ENCODE measurements at regions not wholly inside any gene's neighbourhood (a gene's known extent, or its start where the extent isn't known, plus 50 kb on each side); places are given as distances from the start of the nearest gene placed in this dataset.

DNA sequence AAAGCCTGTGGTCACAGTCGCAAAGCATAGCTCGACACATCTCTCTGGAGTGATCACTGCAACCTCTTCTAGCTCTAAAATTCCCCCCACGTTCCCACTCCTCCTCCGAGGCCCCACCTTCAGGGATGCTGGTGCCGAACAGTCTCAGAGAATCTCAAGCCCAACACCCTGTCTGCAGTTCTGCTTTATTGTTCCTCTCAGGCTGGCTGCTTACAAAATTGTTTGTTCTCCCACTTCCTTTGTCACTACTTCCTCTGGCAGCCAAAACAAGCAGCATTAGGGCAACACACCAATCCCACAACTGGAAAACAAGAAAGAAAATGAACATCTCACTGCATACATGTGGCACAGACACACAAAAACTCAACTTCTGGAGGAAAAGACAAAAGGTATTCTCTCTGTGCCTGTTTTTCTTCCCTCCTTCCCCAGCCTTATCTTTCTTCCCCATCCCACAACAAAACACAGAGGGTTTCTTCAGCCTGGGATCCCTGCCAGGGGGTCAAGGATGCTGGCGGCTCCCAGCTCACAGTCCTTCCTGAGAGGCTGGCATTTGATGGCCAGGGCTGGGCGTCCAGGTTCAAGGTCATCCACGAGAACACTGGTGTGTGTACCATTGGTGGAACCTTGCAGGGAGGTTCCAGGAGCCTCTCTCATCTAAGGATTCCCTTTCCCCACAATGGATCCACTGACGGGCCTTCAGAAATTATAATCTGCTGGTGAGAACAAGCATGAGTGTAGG is 108.4 kb downstream of the TMCO5A start:
- WGBS (ENCODE audit: missing lambda C conversion rate), result 76% methylated on average over 6 of the region's 9 CpGs
- POLR2A ChIA-PET, result no interaction called here
- Histone ChIP-seq H3K4me3 (no peak overlapping the region), H3K4me2 (no peak overlapping the region), H3K27ac (no peak overlapping the region), H3K9me3 (no peaks in the 10 kb centered on the region), H3K4me1 (no peaks in the 10 kb centered on the region)
- no peak for FAIRE-seq
- TF ChIP-seq KDM1A (IDR thresholded peaks at IDR 0.05; ENCODE audit: low read depth) (no peak), ZNF302 (CRISPR knock-in tag; IDR thresholded peaks at IDR 0.05) (no peak), PHF8 (IDR thresholded peaks at IDR 0.05; ENCODE audit: borderline replicate concordance, low read depth) (no peak), HOXB5 (CRISPR knock-in tag; IDR thresholded peaks at IDR 0.05) (no peak), NR3C1 (IDR thresholded peaks at IDR 0.05) (no peak), BCL3 (IDR thresholded peaks at IDR 0.05) (no peak)
- ATAC-seq, result no peak
- CTCF ChIA-PET, result interaction anchor here (1.4 to 1.6 kb wide), 2 partner anchors 30 to 40 kb away, joined by 3 read pairs; no protein-coding TSS in a partner anchor
- DNase-seq (ENCODE audit: low read depth in 1 of 2, low spot score in 1 of 2), result no peak

DNA sequence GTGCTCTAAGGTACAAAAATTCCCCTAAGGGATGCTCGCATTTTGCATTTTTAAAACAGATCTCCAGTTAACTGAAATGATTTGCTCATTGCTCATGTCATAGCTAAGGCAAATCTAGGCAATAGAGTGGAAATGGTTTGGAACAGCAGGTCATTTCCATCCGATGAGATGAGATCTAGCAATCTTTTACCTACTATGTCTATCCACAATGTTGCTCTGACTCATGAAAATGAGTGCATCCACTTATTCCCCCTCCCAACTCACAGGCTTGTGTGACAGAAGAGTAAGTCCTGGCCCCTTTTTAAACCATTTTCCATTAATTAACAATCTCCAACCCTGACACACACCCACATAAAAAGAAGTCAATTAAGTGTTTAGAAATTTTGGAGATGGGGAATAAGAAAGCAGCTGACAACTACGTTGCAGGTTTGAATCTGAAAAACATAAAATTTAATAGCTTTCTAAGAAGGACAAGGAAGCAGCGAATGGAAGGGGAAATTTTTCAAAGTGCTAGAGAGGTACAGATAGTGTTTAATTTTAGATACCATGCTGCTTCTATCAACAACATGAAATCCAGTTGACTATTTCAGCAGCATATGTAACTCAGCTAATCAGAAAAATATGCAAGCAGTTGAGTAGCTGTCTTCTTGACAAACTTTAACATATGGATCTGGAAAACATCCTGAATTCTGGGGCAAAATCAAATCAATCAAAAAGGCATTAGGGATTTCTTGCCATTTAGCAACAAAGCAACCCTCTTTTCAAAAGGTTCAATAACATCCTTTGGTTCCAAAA is 112.0 kb downstream of the TMCO5A start:
- ChIA-PET POLR2A (no interaction called here), CTCF (no interaction called here)
- ATAC-seq (no peak), DNase-seq (ENCODE audit: low read depth in 1 of 2, low spot score in 1 of 2) (no peak), FAIRE-seq (no peak)
- Histone ChIP-seq H3K9me3 (no peaks in the 10 kb centered on the region), H3K4me1 (peaks cover 4% of the 10 kb centered on the region; the same call in 1 of the 3 replicates), H3K4me2 (no peak overlapping the region), H3K27ac (no peak overlapping the region), H3K4me3 (no peak overlapping the region)
- TF ChIP-seq, protein P1, sequence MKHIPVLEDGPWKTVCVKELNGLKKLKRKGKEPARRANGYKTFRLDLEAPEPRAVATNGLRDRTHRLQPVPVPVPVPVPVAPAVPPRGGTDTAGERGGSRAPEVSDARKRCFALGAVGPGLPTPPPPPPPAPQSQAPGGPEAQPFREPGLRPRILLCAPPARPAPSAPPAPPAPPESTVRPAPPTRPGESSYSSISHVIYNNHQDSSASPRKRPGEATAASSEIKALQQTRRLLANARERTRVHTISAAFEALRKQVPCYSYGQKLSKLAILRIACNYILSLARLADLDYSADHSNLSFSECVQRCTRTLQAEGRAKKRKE (CRISPR knock-in tag; IDR thresholded peaks at IDR 0.05; ENCODE audit: low read depth), result no peak
- WGBS (ENCODE audit: missing lambda C conversion rate), result 36% methylated on average over 4 of the region's 4 CpGs

DNA sequence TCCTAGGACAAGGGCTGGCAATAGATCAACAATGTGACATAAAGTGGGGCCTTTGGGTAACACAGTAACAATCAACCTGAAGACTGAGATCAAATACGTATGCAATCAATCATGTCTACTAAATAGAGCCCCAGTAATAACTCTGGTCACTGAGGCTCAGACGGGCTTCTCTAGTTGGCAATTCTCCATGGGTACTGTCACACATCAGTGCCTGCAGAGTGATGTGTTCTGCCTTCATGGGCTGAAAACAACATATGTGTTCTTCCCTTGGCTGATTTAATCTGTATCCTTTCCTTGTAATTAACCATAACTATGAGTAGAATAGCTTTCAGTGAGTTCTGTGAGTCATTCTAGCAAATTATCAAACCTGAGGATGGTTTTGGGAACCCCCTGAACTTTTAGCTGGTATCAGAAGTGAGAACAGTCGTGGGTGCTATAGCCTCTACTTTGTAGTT is 113.6 kb downstream of the TMCO5A start:
- Histone ChIP-seq H3K9me3 (no peaks in the 10 kb centered on the region), H3K4me2 (no peak overlapping the region), H3K4me1 (peaks cover 4% of the 10 kb centered on the region; the same call in 1 of the 3 replicates), H3K4me3 (no peak overlapping the region), H3K27ac (no peak overlapping the region)
- ATAC-seq, result no peak
- ChIA-PET CTCF (no interaction called here), POLR2A (no interaction called here)
- FAIRE-seq, result no peak
- no peak for DNase-seq (ENCODE audit: low read depth in 1 of 2, low spot score in 1 of 2)
- TF ChIP-seq SMC3 (IDR thresholded peaks at IDR 0.05) (no peak), HOXA7 (CRISPR knock-in tag; IDR thresholded peaks at IDR 0.05) (no peak), EHMT2 (IDR thresholded peaks at IDR 0.05; ENCODE audit: low read depth) (no peak), JUN (IDR thresholded peaks at IDR 0.05) (no peak), RFX5 (IDR thresholded peaks at IDR 0.05) (no peak), FOXS1 (CRISPR knock-in tag; IDR thresholded peaks at IDR 0.05) (no peak), PHF8 (IDR thresholded peaks at IDR 0.05; ENCODE audit: borderline replicate concordance, low read depth) (no peak), HES2 (IDR thresholded peaks at IDR 0.05) (no peak), ZNF302 (CRISPR knock-in tag; IDR thresholded peaks at IDR 0.05) (no peak), MAFK (IDR thresholded peaks at IDR 0.05; ENCODE audit: partially characterized antibody) (no peak), MYC (IDR thresholded peaks at IDR 0.05; ENCODE audit: borderline replicate concordance, low read length) (no peak), FOSL2 (IDR thresholded peaks at IDR 0.05) (no peak), FOSL2 (CRISPR knock-in tag; IDR thresholded peaks at IDR 0.05) (no peak), BHLHE40 (IDR thresholded peaks at IDR 0.05; ENCODE audit: low read depth, low read length) (no peak)
- 70% methylated on average over 3 of the region's 3 CpGs for WGBS (ENCODE audit: missing lambda C conversion rate)
